ENCODE measurements at regions not wholly inside any gene's neighbourhood (a gene's known extent, or its start where the extent isn't known, plus 50 kb on each side); places are given as distances from the start of the nearest gene placed in this dataset.

DNA sequence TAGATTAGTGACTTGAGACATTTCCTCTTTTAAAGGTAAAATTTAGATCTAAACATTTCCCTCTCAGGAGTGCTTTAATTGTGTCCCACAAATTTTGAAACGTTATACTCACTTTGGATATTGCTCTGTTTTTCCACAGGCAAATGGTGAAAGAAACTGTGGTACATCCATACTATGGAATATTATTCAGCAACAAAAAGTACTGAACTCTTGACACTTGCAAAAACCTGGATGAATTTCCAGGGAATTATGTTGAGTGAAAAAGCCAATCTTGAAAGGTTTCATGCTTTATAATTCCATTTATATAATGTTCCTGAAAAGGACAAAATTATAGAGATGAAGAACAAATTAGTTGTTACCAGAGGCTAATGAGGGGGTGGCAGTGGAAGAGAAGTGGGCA, 153.3 kb upstream of the SVIL start:
- no peak overlapping the region for H2AFZ ChIP-seq (ENCODE audit: low read length)
- H3K27ac ChIP-seq (ENCODE audit: insufficient read depth, low read length), result no peak overlapping the region
- TF ChIP-seq EZH2 (IDR thresholded peaks at IDR 0.05; ENCODE audit: low read length, missing control alignments), result no peak
- TF ChIP-seq, protein P1, sequence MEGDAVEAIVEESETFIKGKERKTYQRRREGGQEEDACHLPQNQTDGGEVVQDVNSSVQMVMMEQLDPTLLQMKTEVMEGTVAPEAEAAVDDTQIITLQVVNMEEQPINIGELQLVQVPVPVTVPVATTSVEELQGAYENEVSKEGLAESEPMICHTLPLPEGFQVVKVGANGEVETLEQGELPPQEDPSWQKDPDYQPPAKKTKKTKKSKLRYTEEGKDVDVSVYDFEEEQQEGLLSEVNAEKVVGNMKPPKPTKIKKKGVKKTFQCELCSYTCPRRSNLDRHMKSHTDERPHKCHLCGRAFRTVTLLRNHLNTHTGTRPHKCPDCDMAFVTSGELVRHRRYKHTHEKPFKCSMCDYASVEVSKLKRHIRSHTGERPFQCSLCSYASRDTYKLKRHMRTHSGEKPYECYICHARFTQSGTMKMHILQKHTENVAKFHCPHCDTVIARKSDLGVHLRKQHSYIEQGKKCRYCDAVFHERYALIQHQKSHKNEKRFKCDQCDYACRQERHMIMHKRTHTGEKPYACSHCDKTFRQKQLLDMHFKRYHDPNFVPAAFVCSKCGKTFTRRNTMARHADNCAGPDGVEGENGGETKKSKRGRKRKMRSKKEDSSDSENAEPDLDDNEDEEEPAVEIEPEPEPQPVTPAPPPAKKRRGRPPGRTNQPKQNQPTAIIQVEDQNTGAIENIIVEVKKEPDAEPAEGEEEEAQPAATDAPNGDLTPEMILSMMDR (conservative IDR thresholded peaks at IDR 0.05 in 1 of 2, IDR thresholded peaks at IDR 0.05 in 1 of 2; ENCODE audit: low read depth in 1 of 2, low read length in 2 of 2), result no peak

DNA sequence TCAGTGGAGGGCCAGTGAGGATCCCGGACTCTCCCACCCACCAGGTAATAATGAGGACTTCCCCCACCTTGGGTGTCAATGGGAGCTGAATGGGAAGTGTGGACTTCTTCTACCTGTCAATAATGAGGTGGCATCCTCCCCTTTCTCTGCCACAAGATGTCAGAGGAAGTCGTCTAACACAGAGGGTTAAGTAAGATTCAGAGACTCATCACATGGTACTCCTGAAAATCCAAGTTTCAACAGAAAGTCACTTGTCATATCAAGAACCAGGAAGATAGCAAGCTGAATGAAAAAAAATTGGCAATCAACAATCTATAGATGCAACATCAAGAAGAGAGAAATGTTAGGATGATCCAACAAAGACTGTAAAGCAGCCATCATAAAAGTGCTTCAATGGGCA, 150.9 kb upstream of the SVIL start:
- peaks cover 9% of the 10 kb centered on the region for H3K4me1 ChIP-seq (ENCODE audit: control insufficient read depth, extremely low read depth, insufficient read depth, low read length)
- peak overlapping the region; percentile 75 for H3K27ac ChIP-seq (ENCODE audit: insufficient read depth, low read length)
- no peak for TF ChIP-seq EZH2 (IDR thresholded peaks at IDR 0.05; ENCODE audit: low read length, missing control alignments)
- TF ChIP-seq, protein P1 (conservative IDR thresholded peaks at IDR 0.05 in 1 of 2, IDR thresholded peaks at IDR 0.05 in 1 of 2; ENCODE audit: low read depth in 1 of 2, low read length in 2 of 2), result no peak
- DNase-seq (ENCODE audit: low read depth in 2 of 2), result no peak
- H3K9ac ChIP-seq (ENCODE audit: insufficient read depth, low read length), result no peak overlapping the region
- H2AFZ ChIP-seq (ENCODE audit: low read length), result no peak overlapping the region
- no peak overlapping the region for H3K4me3 ChIP-seq (replicated peaks in 1 of 4; ENCODE audit: control extremely low read depth in 1 of 4, insufficient read depth in 1 of 4, low read depth in 3 of 4, low read length in 4 of 4)
- H3K36me3 ChIP-seq (ENCODE audit: control insufficient read depth, insufficient read depth, low read length), result no peaks in the 10 kb centered on the region
- no peak overlapping the region for H3K4me2 ChIP-seq (ENCODE audit: extremely low read depth, insufficient read depth, low read length)
- H3K27me3 ChIP-seq (ENCODE audit: control insufficient read depth, insufficient read depth, low read length), result no peaks in the 10 kb centered on the region
- no peaks in the 10 kb centered on the region for H4K20me1 ChIP-seq (ENCODE audit: control insufficient read depth, extremely low read depth, insufficient read depth, low read length)
- H3K9me3 ChIP-seq (ENCODE audit: control insufficient read depth, insufficient read depth, low read depth, low read length), result no peaks in the 10 kb centered on the region
- no peaks in the 10 kb centered on the region for H3K79me2 ChIP-seq (ENCODE audit: control insufficient read depth, insufficient read depth, low read length)

More for the DNA sequence above, 153.3 kb upstream of the SVIL start:
- H3K27me3 ChIP-seq (ENCODE audit: control insufficient read depth, insufficient read depth, low read length), result no peaks in the 10 kb centered on the region
- no peak for DNase-seq (ENCODE audit: low read depth in 2 of 2)
- peaks cover 8% of the 10 kb centered on the region for H3K4me1 ChIP-seq (ENCODE audit: control insufficient read depth, extremely low read depth, insufficient read depth, low read length)
- no peaks in the 10 kb centered on the region for H3K79me2 ChIP-seq (ENCODE audit: control insufficient read depth, insufficient read depth, low read length)
- no peak overlapping the region for H3K9ac ChIP-seq (ENCODE audit: insufficient read depth, low read length)
- H3K4me3 ChIP-seq (replicated peaks in 1 of 4; ENCODE audit: control extremely low read depth in 1 of 4, insufficient read depth in 1 of 4, low read depth in 3 of 4, low read length in 4 of 4), result no peak overlapping the region
- no peaks in the 10 kb centered on the region for H4K20me1 ChIP-seq (ENCODE audit: control insufficient read depth, extremely low read depth, insufficient read depth, low read length)
- no peak overlapping the region for H3K4me2 ChIP-seq (ENCODE audit: extremely low read depth, insufficient read depth, low read length)
- no peaks in the 10 kb centered on the region for H3K9me3 ChIP-seq (ENCODE audit: control insufficient read depth, insufficient read depth, low read depth, low read length)
- H3K36me3 ChIP-seq (ENCODE audit: control insufficient read depth, insufficient read depth, low read length), result no peaks in the 10 kb centered on the region

DNA sequence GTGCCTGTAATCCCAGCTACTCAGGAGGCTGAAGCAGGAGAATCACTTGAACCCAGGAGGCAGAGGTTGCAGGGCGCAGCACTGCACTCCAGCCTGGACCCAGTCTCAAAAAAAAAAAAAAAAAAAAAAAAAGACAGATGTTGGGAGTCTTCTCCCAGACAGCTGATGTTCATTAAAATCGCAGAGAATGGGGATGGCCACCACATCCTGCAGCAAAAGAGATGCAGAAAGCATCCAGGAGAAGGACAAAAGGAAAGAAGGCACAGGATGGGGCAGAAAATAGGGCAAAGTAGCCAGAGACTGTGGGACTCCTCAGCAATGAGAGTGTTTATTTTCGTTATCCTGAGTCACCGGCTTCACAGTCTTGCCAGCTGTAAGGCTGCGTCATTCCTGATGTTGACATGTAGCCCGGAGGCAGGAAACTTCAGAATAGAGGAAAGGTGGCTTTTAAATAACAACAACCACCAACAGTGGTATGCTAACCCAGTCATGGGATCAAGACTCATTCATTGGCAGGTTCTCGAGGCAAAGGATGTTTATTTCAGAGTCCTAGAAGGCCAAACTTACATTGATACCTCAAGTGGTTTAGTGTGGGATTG, 149.5 kb upstream of the SVIL start:
- TF ChIP-seq, protein P1 (conservative IDR thresholded peaks at IDR 0.05 in 1 of 2, IDR thresholded peaks at IDR 0.05 in 1 of 2; ENCODE audit: low read depth in 1 of 2, low read length in 2 of 2), result no peak
- TF ChIP-seq EZH2 (IDR thresholded peaks at IDR 0.05; ENCODE audit: low read length, missing control alignments), result no peak
- Histone ChIP-seq H3K4me3 (replicated peaks in 1 of 4; ENCODE audit: control extremely low read depth in 1 of 4, insufficient read depth in 1 of 4, low read depth in 3 of 4, low read length in 4 of 4) (no peak overlapping the region), H3K27ac (ENCODE audit: insufficient read depth, low read length) (peak overlapping the region; percentile 75), H3K9ac (ENCODE audit: insufficient read depth, low read length) (no peak overlapping the region), H4K20me1 (ENCODE audit: control insufficient read depth, extremely low read depth, insufficient read depth, low read length) (no peaks in the 10 kb centered on the region), H3K36me3 (ENCODE audit: control insufficient read depth, insufficient read depth, low read length) (no peaks in the 10 kb centered on the region), H3K4me2 (ENCODE audit: extremely low read depth, insufficient read depth, low read length) (no peak overlapping the region), H3K27me3 (ENCODE audit: control insufficient read depth, insufficient read depth, low read length) (no peaks in the 10 kb centered on the region), H3K4me1 (ENCODE audit: control insufficient read depth, extremely low read depth, insufficient read depth, low read length) (peaks cover 9% of the 10 kb centered on the region), H3K79me2 (ENCODE audit: control insufficient read depth, insufficient read depth, low read length) (no peaks in the 10 kb centered on the region), H3K9me3 (ENCODE audit: control insufficient read depth, insufficient read depth, low read depth, low read length) (no peaks in the 10 kb centered on the region), H2AFZ (ENCODE audit: low read length) (no peak overlapping the region)
- peak; percentile 100 for DNase-seq (ENCODE audit: low read depth in 2 of 2)

All from fibroblast of lung (primary cell).